GM21390 (cell line): ENCODE measurements at regions not wholly inside any gene's neighbourhood (a gene's known extent, or its start where the extent isn't known, plus 50 kb on each side); places are given as distances from the start of the nearest gene placed in this dataset.
"Not testable (repeated sequence)": the region's sequence is repeated elsewhere in the genome, so short reads cannot be mapped to it uniquely, and the experiment has no call there.

Experiments
- ATAC-seq: cut with Tn5 transposase; IDR thresholded peaks from one replicate; pipeline ENCODE4 v1.9.1; 2021; ENCODE audit not compliant: unreplicated experiment

- no peak for ATAC-seq
Measured at GRCh38 chr3:34106379-34106778, 307.9 kb downstream of the PDCD6IP start.

- ATAC-seq: peak; percentile 42
Measured at GRCh38 chr3:34106879-34107278, 308.4 kb downstream of the PDCD6IP start.

GRCh38 chr3:34107669-34108068 lies 309.2 kb downstream of the PDCD6IP start:
- ATAC-seq: peak; percentile 63

- ATAC-seq: no peak
Measured at GRCh38 chr3:34109021-34109420, 310.6 kb downstream of the PDCD6IP start.

GRCh38 chr3:34109846-34110245 lies 311.4 kb downstream of the PDCD6IP start:
- peak; percentile 44 for ATAC-seq

GRCh38 chr3:34111361-34111760 lies 312.9 kb downstream of the PDCD6IP start:
- ATAC-seq: no peak

- not testable (repeated sequence) for ATAC-seq
Measured at GRCh38 chr3:34112261-34112660, 313.8 kb downstream of the PDCD6IP start.

- ATAC-seq: no peak
Measured at GRCh38 chr3:34131091-34131490, 332.7 kb downstream of the PDCD6IP start.

GRCh38 chr3:34132069-34132692 lies 333.8 kb downstream of the PDCD6IP start:
- ATAC-seq: no peak

- no peak for ATAC-seq
Measured at GRCh38 chr3:34139566-34139965, 341.1 kb downstream of the PDCD6IP start.

GRCh38 chr3:34140616-34141015 lies 342.2 kb downstream of the PDCD6IP start:
- ATAC-seq: no peak

- ATAC-seq: no peak
Measured at GRCh38 chr3:34141841-34142337, 343.5 kb downstream of the PDCD6IP start.

- no peak for ATAC-seq
Measured at GRCh38 chr3:34145796-34146195, 347.4 kb downstream of the PDCD6IP start.

GRCh38 chr3:34146596-34146995 lies 348.2 kb downstream of the PDCD6IP start:
- ATAC-seq: no peak

GRCh38 chr3:34150992-34151391 lies 352.6 kb downstream of the PDCD6IP start:
- ATAC-seq: peak; percentile 39

- no peak for ATAC-seq
Measured at GRCh38 chr3:34152656-34153055, 354.2 kb downstream of the PDCD6IP start.

GRCh38 chr3:34155108-34155507 lies 356.7 kb downstream of the PDCD6IP start:
- ATAC-seq: peak; percentile 2

- ATAC-seq: peak; percentile 71
Measured at GRCh38 chr3:34155666-34156065, 357.2 kb downstream of the PDCD6IP start.

GRCh38 chr3:34157491-34157890 lies 359.1 kb downstream of the PDCD6IP start:
- ATAC-seq: no peak

GRCh38 chr3:34159613-34160420 lies 361.4 kb downstream of the PDCD6IP start:
- ATAC-seq: no peak

- ATAC-seq: not testable (repeated sequence)
Measured at GRCh38 chr3:34169636-34170035, 371.2 kb downstream of the PDCD6IP start.

- no peak for ATAC-seq
Measured at GRCh38 chr3:34174740-34175139, 376.3 kb downstream of the PDCD6IP start.
